GM19395 (cell line): ENCODE measurements at regions not wholly inside any gene's neighbourhood (a gene's known extent, or its start where the extent isn't known, plus 50 kb on each side); places are given as distances from the start of the nearest gene placed in this dataset.

ENCODE experiments used
- ATAC-seq: cut with Tn5 transposase; IDR thresholded peaks from one replicate; pipeline ENCODE4 v1.9.1; 2021; ENCODE audit warnings: mild to moderate bottlenecking, moderate library complexity; ENCODE audit not compliant: unreplicated experiment

DNA sequence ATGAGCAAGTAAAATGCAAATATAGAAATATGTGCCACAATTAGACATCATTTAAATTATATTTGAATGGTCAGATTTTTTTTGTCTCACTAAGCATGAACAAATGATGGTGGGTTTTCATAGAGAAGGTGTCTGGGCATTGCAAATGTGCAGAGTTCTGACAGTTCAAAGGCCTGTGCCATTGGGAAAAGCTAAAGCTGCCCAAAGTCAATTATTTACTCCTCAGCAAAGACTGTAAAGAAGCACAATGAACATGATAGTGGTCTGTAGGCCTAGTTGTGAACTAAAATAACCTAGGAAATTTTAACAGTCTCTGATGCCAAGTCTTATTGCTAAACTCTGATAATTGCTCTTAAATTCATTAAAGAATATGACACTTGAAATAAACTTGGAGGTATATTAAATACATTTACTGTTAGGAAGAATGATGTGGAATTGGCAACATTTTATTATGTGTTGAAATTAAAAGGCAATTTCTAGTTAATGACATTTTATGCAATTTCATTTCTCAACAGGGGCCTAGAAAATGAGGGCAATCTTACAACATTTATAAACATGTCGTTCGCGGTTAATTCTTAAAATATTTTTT is 874.3 kb upstream of the ADAMTS5 start:
- no peak for ATAC-seq

DNA sequence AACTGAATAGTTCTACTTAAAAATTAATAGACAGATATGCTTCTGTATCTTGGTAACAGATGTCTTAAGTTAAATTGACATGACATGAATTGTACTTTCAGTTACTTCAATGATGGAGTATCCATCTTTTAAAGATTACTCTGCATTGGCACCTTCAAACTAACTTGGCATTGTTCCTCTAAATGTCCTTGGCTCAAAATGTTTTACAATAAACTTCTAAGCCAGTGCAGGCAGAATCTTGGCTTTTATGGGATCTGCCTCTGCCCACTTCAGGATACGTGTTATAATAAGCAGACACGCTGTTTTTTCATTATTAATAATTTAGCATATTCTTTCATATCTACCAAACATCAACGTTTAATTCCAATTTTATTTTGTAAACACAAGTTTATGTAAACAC is 873.4 kb upstream of the ADAMTS5 start:
- ATAC-seq = no peak

- no peak for ATAC-seq
These were observed 872.7 kb upstream of the ADAMTS5 start for GRCh38 chr21:27839512-27840115.

DNA sequence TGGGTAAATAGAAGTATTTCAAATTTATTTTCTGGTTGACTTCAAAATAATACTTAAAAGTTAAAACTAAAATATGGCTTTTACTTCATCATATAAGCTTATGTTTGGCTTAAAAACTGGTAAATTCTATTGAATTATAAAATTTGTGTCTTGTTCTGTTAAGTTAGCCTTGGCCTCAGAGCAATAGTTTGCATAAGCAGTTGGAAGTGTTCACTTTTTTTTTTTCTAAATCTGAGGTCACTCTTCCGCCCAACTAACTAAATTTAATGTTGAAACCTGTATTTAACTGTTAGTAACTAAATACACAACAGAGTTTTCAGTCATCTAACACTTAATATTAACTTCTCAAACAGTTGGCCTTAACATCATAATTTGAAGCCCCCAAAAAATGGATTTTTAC is 871.7 kb upstream of the ADAMTS5 start:
- ATAC-seq = no peak

DNA sequence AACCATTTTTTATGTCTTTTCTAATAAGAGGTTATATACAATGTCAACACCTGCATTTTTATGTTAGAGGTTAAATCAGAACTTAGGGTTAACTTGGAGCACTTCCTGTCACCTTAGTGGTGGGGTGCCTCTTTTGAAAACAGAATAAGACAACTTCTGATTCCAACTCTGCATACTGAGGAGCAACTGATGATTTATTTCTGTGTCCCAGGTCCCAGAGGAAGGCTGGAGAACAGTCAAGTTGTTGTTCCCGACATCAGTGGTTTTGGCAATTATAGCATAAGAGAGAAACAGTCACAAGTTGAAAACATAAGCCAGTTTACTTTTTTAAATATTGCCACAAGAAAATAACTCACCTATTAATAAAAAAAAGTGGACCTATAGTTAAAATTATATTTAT is 871.0 kb upstream of the ADAMTS5 start:
- ATAC-seq = no peak

GRCh38 chr21:27833298-27833697 is 866.4 kb upstream of the ADAMTS5 start:
- ATAC-seq = no peak

DNA sequence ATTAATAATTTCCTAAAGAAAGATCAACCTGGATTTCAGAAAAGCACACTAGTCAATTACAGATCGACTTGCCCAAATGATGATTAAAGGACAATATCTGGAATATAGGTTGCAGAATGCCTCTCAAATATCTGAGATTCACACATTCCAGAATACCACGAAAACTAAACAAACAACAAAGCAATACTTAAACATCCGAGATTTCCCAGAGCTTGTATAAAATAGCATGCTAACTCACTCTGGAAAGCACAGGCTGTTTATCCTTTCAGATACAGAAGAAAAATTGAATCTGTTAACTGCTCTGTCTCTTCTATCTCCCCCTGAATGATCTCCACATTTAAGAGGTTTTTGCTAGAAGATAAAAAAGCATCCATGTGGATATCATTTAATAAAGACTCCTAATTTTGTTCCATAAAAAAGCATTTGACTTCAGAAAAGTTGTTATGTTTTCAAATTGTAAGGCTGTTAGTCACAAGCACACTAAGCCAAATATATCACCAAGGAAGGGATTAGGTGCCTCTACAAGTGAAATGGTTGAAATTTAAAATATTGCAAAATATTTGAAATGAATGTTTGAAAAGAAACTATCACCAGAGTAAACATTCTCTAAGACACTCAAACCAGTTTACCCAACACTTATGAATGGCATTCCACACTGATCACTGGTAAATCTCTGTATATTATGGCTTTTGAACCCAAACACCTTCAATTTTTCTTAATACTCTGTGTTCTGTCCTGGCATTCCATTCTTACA is 865.1 kb upstream of the ADAMTS5 start:
- ATAC-seq = no peak

GRCh38 chr21:27831177-27831576 is 864.3 kb upstream of the ADAMTS5 start:
- no peak for ATAC-seq

- ATAC-seq = no peak
These were observed 861.1 kb upstream of the ADAMTS5 start for GRCh38 chr21:27827972-27828371.

- no peak for ATAC-seq
These were observed 858.1 kb upstream of the ADAMTS5 start for GRCh38 chr21:27825035-27825434.

GRCh38 chr21:27823652-27824201 is 856.8 kb upstream of the ADAMTS5 start:
- ATAC-seq = no peak

GRCh38 chr21:27820342-27820741 is 853.5 kb upstream of the ADAMTS5 start:
- ATAC-seq = no peak

GRCh38 chr21:27819299-27819698 is 852.4 kb upstream of the ADAMTS5 start:
- no peak for ATAC-seq

DNA sequence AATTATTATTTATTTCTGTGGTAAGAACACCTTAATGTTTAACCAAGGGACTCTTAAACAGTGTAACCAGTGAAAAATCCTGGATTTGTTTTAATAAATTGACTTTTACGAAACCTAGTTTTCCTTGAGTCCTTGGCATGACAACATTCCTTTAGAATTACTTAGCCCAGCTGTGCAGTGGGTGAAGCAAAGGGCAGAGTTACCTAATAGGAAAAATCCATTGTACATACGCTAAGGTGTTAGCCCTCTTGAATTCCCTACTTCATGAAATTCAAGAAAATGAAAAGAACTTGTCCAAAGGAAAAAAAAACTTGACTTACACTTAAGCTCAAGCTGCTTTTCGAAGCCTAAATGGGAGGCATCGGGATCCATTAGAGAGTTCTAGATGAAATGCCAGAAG is 852.0 kb upstream of the ADAMTS5 start:
- no peak for ATAC-seq

DNA sequence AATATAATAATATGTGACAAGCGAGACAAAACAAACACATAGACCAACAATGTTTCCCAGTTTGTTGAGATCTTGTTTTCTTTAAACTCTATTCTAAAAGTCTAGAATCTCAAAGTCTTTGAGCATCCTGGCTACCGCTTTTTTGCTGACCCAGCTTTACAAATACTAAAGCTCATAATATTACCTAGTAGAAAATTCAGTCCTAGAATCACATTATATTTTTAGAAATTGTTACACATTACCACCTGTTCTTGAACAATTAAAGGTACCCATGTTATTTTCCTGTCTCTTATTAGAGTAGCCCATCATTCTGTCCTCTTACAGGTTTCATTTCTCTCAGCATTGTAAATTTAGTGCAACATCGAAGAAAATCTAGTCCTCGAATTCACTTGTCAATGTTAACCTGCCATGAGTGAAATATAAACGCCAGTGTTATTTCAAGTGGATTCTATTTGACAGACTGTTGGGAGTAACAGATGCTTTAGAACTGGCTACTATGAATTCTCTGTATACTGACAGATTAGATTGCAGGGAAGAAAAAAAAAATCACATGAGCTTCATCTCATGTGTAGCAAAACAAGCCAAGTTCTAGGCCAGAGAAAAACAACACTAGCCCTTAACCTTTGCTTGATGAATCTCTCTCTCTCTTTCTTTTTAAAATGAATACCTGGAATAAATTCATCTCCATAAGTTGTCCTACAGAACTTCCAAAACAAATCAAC is 851.2 kb upstream of the ADAMTS5 start:
- ATAC-seq = no peak

GRCh38 chr21:27817074-27817473 is 850.2 kb upstream of the ADAMTS5 start:
- ATAC-seq = no peak

DNA sequence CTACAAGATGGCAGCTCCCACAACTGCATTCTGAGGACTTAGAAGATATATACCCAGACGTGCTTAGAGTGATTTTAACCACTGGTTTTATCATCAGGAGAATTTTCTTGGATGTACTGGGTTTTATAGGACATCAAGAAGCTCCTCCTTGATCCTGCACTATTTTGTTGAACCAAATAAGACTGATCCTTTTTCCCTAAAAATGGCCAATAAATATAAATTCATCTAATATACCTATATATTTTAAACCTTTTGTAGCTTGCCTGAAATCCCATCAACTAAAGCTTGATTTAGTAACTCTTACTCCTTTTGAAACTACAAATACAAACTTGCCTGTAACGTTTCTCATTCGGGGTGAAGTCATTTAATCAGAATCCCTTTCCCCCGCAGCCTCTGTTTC is 849.4 kb upstream of the ADAMTS5 start:
- no peak for ATAC-seq

- no peak for ATAC-seq
These were observed 847.3 kb upstream of the ADAMTS5 start for GRCh38 chr21:27814226-27814625.

DNA sequence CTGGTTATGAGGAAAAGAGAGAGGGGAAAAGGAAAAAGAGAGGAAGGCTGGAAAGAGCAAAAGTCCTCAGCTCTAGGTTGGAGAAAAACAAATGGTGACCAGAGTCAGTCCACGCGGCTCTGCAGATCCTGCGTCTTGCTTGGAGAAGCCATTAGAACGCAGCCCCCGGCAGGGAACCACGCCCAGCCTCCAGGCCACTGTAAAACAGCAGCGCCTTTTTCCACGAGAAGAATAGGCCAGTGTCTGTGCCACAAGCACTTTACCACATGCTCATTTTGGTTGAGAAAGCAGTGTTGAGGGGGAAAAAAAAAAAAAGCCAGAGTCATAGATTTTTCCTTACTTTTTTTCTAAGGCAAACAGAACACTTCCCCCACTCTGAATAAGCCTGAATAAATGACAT is 846.9 kb upstream of the ADAMTS5 start:
- no peak for ATAC-seq

GRCh38 chr21:27813344-27813743 is 846.5 kb upstream of the ADAMTS5 start:
- no peak for ATAC-seq

DNA sequence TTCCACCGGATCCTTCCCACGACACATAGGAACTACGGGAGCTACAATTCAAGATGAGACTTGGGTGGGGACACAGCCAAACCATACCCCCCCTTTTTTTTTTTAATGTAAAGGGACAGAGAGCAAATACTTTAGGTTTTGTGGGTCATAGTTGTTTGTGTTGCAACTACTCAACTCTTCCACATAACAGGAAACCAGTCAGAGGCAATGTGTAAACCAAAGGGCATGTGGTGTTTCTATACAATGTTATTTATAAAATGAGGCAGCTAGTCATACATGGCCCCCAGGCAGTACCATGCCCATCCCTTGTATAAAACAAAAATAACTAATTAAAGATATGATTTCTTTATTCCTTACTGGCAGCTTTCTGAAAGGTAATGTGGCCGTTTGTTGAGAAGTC is 845.4 kb upstream of the ADAMTS5 start:
- no peak for ATAC-seq
